ENCODE measurements at regions not wholly inside any gene's neighbourhood (a gene's known extent, or its start where the extent isn't known, plus 50 kb on each side); places are given as distances from the start of the nearest gene placed in this dataset.

GRCh38 chr4:123833171-123833643, 436.6 kb downstream of the SPRY1 start:
- intact Hi-C loops (cut with micrococcal nuclease), result no loop called here
- Mint-ChIP-seq H3K4me1 (no peaks in the 10 kb centered on the region), H3K27ac (no peak overlapping the region), H3K27me3 (peaks cover 5% of the 10 kb centered on the region), H3K9me3 (ENCODE audit: insufficient read depth) (no peaks in the 10 kb centered on the region), H3K4me3 (no peak overlapping the region)
- Histone ChIP-seq H3K4me1 (ENCODE audit: control insufficient read depth in 2 of 2, insufficient read depth in 2 of 2, low read length in 2 of 2) (no peaks in the 10 kb centered on the region), H3K4me2 (replicated peaks; ENCODE audit: low read depth, low read length, poor library complexity, severe bottlenecking) (no peak overlapping the region), H3K36me3 (replicated peaks in 1 of 2; ENCODE audit: control extremely low read depth in 1 of 2, control insufficient read depth in 1 of 2, extremely low read depth in 1 of 2, insufficient read depth in 2 of 2, low read length in 1 of 2) (no peaks in the 10 kb centered on the region), H2AFZ (ENCODE audit: insufficient read depth, low read depth, low read length, poor library complexity, severe bottlenecking) (no peak overlapping the region), H3K27me3 (replicated peaks in 1 of 4; ENCODE audit: control extremely low read depth in 1 of 4, control insufficient read depth in 3 of 4, insufficient read depth in 4 of 4, low read length in 3 of 4) (no peaks in the 10 kb centered on the region), H3K4me3 (ENCODE audit: control extremely low read depth in 1 of 5, extremely low read depth in 1 of 5, insufficient read depth in 1 of 5, low read depth in 2 of 5, low read length in 4 of 5) (no peak overlapping the region), H3K79me2 (ENCODE audit: control insufficient read depth, insufficient read depth, low read length) (no peaks in the 10 kb centered on the region), H3K9me3 (ENCODE audit: control extremely low read depth in 1 of 3, control insufficient read depth in 2 of 3, insufficient read depth in 1 of 3, low read length in 2 of 3) (no peaks in the 10 kb centered on the region), H4K20me1 (ENCODE audit: control insufficient read depth, insufficient read depth, low read length, poor library complexity, severe bottlenecking) (no peaks in the 10 kb centered on the region), H3K9ac (ENCODE audit: low read length) (no peak overlapping the region), H3K27ac (ENCODE audit: low read length in 2 of 2) (no peak overlapping the region)
- ChIA-PET POLR2A (no interaction called here), CTCF (no interaction called here)
- DNase-seq (no peak), ATAC-seq (ENCODE audit: low read depth) (no peak)
- no CpG with 5 or more reads among the region's 2 CpGs for WGBS (ENCODE audit: insufficient coverage)
- TF ChIP-seq CTCF (IDR thresholded peaks at IDR 0.05) (no peak), EZH2 (IDR thresholded peaks at IDR 0.05; ENCODE audit: borderline replicate concordance, insufficient read depth, low read depth, low read length, poor library complexity, severe bottlenecking) (no peak)

- Histone ChIP-seq H3K79me2 (ENCODE audit: control insufficient read depth, insufficient read depth, low read length) (no peaks in the 10 kb centered on the region), H3K4me3 (ENCODE audit: control extremely low read depth in 1 of 5, extremely low read depth in 1 of 5, insufficient read depth in 1 of 5, low read depth in 2 of 5, low read length in 4 of 5) (no peak overlapping the region), H3K27ac (ENCODE audit: low read length in 2 of 2) (no peak overlapping the region), H3K27me3 (replicated peaks in 1 of 4; ENCODE audit: control extremely low read depth in 1 of 4, control insufficient read depth in 3 of 4, insufficient read depth in 4 of 4, low read length in 3 of 4) (no peaks in the 10 kb centered on the region), H3K36me3 (replicated peaks in 1 of 2; ENCODE audit: control extremely low read depth in 1 of 2, control insufficient read depth in 1 of 2, extremely low read depth in 1 of 2, insufficient read depth in 2 of 2, low read length in 1 of 2) (no peaks in the 10 kb centered on the region), H3K4me2 (replicated peaks; ENCODE audit: low read depth, low read length, poor library complexity, severe bottlenecking) (no peak overlapping the region), H3K9me3 (ENCODE audit: control extremely low read depth in 1 of 3, control insufficient read depth in 2 of 3, insufficient read depth in 1 of 3, low read length in 2 of 3) (no peaks in the 10 kb centered on the region), H2AFZ (ENCODE audit: insufficient read depth, low read depth, low read length, poor library complexity, severe bottlenecking) (no peak overlapping the region), H3K9ac (ENCODE audit: low read length) (no peak overlapping the region), H4K20me1 (ENCODE audit: control insufficient read depth, insufficient read depth, low read length, poor library complexity, severe bottlenecking) (no peaks in the 10 kb centered on the region), H3K4me1 (ENCODE audit: control insufficient read depth in 2 of 2, insufficient read depth in 2 of 2, low read length in 2 of 2) (no peaks in the 10 kb centered on the region)
- ATAC-seq (ENCODE audit: low read depth) (no peak), DNase-seq (no peak)
- no peaks in the 10 kb centered on the region for H3K9me3 Mint-ChIP-seq (ENCODE audit: insufficient read depth)
- intact Hi-C loops (cut with micrococcal nuclease), result no loop called here
- H3K27ac Mint-ChIP-seq, result no peak overlapping the region
- ChIA-PET POLR2A (no interaction called here), CTCF (no interaction called here)
- no peak overlapping the region for H3K4me3 Mint-ChIP-seq
- no CpG with 5 or more reads among the region's 4 CpGs for WGBS (ENCODE audit: insufficient coverage)
- H3K4me1 Mint-ChIP-seq, result no peaks in the 10 kb centered on the region
- peaks cover 9% of the 10 kb centered on the region for H3K27me3 Mint-ChIP-seq
- TF ChIP-seq EZH2 (IDR thresholded peaks at IDR 0.05; ENCODE audit: borderline replicate concordance, insufficient read depth, low read depth, low read length, poor library complexity, severe bottlenecking), result no peak
- TF ChIP-seq CTCF (IDR thresholded peaks at IDR 0.05), result no peak
Measured at GRCh38 chr4:123835831-123836590, 439.4 kb downstream of the SPRY1 start.

Data from B cell (primary cell).